GM21528 (cell line): ENCODE measurements at regions not wholly inside any gene's neighbourhood (a gene's known extent, or its start where the extent isn't known, plus 50 kb on each side); places are given as distances from the start of the nearest gene placed in this dataset.
"Not testable (repeated sequence)": the region's sequence is repeated elsewhere in the genome, so short reads cannot be mapped to it uniquely, and the experiment has no call there.

Source experiments
- ATAC-seq: cut with Tn5 transposase; IDR thresholded peaks from one replicate; pipeline ENCODE4 v1.9.1; 2021; ENCODE audit warnings: mild to moderate bottlenecking, moderate library complexity; ENCODE audit not compliant: unreplicated experiment, low FRiP score

DNA sequence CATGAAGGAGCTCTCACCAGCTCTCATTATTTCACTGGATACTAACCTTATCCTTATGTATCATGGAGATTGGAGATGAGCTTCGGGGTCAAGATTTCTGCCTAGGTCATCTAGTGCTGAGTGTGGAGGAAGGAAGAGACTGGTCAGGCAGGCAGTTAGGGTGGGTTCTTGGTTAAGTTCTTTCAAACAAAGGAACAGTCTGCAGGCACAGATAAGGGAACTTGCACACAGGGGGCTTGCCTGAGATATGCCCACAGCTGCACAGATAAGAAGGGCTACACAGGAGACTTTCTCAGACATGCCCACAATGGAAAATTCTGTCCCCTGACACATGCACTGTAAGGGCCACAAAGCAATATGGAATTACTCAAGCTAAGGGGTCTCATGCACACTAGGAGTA is 904.1 kb downstream of the NLGN4X start:
- no peak for ATAC-seq

DNA sequence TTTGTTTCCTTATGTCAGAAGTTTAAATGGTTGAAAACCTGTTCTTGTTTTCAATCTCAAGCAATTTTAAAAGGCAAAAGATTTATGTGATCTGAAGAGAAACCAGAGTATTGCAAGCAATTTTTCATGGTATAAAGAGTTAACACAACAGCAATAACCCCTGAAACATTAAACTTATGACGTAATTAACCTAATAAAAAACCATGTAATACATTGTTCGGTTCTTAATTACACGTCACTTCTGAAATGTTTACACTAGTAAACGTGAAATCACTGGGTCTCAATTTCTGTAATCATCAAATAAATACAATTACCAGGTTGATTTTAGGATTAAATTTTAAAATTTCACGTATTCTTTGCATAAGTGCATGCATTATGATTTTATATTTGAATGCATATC is 914.5 kb downstream of the NLGN4X start:
- no peak for ATAC-seq

DNA sequence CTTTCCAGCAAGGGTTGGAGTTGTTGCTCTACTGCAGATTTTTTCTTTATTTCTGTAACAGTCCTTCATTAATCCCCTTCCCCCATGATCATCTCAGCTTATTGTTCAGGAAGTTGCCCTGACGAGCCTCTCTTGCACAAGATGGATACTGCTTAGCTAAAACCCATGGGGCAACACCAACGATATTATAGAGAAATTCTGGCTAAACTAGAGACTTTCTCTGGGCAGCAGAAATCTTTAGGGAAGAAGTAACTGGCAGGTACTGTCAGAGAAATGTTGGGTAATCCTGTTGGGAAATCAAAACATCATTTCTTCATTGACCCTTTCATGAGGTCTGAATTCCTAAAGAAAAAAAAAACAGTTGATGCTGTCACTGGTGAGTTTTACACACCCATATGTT is 921.3 kb downstream of the NLGN4X start:
- no peak for ATAC-seq

DNA sequence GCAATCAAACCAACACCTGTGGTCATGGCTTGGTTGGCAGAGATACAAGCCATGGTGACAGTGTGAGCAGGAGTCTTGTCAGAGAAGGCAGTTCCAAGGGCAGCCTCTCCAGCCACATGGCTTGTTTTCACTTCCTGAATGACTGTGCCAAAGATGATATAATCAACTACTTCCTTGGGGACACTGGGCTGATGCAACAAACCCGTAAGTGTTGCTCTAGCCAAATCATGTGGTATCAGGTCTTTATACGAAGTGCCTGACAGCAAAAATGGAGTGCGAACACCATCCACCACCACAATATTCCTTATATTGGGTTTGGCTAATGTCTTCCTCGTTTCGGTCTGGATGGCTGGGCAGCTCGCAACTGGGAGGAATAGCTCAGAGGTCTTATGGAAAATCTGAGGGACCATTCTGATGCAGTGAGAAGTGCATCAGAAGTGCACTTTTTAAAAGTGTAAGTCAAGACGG is 922.0 kb downstream of the NLGN4X start:
- no peak for ATAC-seq

DNA sequence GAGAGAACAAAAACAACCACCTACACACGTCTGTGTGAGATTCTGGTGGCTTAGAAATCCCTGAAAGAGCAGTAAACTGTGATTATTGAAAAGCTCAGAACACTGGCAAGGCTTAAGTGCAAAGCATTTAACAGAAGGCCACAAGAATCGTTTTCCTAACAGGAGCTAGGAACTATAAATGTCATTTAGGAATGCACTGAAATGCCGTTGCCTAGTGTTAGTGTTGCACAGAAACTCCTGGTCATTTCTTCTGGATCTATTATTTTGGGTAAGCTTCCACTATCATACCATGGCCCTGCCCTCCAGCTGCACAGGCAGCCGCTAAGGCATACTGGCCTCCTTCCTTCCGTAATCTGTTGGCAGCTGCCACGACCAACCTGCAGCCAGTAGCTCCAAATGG is 923.2 kb downstream of the NLGN4X start:
- ATAC-seq, result no peak

DNA sequence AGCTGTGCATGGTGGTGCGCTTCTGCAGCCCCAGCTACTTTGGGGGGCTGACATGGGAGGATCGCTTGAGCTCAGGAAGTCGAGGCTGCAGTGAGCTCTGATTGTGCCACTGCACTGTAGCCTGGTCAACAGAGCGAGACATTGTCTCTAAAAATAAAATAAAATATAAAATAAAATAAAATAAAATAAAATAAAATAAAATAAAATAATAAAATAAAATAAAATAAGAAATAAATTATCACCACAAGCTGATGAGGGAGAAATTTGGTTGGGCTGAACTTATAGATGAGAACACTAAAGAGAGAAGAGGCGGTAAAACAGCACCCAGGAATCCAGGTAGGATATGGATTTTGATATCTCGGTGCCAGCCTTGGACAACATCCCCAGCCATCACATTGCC is 933.7 kb downstream of the NLGN4X start:
- no peak for ATAC-seq

DNA sequence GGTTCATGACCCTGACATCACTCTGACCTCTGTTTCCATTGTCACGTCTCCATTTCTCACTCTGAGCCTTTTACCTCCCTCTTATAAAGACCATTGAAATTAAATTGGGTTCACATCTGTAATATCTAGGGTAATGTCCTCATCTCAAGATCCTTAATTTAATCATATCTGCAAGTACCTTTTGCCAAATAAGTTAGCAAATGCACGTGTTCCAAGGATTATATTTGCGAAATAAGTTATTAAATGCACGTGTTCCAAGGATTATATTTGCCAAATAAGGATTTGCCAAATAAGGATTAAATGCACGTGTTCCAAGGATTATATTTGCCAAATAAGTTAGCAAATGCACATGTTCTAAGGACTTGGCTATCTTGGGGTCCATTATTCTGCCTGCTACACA is 938.0 kb downstream of the NLGN4X start:
- ATAC-seq, result no peak

DNA sequence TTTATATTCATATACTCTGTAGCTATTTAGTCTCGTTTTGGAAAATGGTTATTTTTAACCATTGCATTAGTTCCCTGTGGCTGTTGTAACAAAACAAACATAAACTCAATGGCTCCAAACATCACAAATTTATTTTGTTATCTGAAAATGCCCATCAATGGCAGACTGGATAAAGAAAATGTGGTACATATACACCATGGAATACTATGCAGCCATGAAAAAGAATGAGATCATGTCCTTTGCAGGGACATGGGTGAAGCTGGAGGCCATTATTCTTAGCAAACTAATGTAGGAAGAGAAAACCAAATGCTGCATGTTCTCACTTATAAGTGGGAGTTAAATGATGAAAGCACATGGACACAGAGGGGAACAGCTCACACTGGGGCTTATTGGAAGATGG is 938.7 kb downstream of the NLGN4X start:
- not testable (repeated sequence) for ATAC-seq

DNA sequence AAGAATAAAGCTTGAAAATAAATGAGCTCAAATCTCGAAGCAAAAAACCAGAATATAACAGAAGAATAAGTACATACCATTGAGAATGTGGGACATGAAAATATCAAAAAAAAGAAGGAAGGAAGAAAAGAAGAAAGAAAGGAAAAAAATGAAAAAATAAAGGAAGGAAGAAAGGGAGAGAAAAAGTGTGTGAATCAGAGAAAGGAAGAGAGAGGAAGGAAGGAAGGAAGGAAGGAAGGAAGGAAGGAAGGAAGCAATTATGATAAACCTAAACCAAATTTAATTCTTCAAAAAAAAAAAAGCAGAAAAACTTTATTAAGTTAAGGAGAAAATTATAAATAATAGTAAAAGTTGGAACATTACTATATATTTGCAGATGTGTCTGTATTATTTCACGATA is 949.8 kb downstream of the NLGN4X start:
- ATAC-seq, result no peak

DNA sequence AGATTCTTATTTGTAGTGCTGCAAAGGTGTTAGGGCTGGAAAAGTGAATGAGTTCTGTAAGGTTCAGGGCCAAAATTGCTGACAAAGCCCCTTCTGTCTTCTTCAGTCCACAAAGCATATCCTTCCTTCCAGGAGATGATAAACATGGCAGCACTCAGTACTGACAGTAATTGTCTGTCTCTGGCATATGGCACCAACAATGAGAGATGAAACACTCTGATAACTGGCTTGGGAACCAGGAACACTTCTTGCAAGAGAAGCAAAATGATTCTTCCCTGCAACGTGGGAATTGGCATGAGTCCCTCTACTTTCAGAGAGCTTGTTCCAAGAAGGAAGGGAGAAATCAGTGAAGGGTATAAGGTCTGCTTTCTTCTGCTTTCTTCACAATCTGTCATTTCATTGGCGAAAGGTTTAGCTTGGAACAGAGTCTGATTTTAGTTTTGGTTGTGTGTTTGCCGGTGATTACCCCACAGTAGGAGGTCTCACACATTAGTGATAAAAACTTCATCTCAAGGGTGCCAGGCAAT is 963.3 kb downstream of the NLGN4X start:
- no peak for ATAC-seq

DNA sequence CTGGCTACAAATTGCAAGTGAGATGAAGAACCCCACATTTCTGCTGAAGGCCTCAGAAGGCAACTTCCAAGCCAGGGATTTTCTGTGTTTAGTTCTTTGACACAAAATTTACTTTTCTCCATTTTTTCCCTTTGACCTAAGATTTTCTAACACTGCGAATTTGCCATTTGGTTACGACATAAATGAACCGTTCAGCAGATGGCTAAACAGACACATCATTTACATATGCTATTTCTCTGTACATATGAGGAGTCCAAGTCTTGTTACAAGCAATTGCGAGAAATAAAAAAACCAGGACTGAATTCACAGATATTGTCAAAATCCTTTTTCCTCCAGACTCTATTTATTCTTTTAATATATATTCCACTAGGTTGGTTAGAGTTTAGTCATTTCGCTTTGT is 978.6 kb downstream of the NLGN4X start:
- ATAC-seq, result no peak

DNA sequence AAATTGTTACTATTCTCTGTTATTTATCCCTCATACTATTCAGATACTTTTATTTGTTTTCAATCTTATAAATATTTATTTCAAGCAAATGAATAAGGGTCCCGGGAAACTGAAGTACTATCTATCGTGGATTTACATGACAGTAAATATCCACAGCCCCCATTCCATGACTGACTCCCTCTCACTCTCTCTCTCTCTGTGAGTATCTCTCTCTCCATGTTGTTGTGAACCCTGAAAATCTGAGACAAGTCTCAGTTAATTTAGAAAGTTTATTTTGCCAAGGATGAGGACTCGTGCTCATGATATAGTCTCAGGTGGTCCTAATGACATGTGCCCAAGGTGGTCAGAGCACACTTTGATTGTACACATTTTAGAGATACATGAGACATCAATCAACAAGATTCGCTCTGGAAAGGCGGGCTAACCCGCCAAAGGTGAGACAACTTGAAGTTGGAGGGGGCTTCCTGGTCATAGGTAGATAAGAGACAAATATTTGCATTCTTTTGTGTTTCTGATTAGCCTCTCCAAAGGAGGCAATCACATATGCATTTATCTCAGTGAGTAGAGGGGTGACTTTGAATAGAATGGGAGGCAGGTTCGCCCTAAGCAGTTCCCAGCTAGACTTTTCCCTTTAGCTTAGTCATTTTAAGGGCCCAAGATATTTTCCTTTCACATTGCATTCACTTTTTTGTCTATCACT is 986.4 kb downstream of the NLGN4X start:
- ATAC-seq, result no peak

DNA sequence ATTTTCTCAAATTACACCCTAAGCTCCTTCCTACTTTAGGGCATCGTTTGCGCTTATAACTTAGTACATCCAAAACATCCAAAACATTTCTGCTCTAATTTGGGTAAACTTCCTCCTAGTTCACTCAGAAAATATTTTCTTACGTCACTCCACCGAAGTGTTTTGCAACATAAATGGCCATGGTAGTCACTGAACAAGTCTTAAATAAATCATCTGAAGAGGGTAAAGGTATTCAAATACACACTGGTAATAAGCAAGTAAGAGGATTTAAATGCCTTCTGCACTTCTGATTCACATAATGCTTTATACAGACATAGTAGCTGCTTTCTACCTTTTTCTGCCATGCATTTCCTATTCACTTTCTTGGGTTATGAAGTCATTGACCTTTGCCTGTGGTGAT is 991.9 kb downstream of the NLGN4X start:
- ATAC-seq, result no peak

DNA sequence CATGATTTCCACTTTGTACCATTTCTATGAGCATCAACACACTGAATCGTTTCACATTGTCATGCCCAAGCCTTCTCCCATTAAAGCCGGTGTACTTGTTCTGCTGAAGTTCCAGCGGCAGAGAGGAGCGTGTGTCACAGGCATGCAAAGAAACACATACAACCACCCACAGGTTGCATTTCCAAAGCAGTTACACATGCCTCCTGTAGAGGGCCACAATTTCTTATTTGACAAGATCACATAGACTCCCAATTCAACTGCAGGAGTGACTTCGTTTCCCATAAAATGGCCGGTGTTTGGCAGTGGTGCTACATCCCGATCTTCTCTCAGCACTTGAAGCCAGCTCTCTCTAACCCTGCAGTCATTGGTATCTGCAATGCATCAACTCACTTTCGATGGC is 992.6 kb downstream of the NLGN4X start:
- no peak for ATAC-seq

DNA sequence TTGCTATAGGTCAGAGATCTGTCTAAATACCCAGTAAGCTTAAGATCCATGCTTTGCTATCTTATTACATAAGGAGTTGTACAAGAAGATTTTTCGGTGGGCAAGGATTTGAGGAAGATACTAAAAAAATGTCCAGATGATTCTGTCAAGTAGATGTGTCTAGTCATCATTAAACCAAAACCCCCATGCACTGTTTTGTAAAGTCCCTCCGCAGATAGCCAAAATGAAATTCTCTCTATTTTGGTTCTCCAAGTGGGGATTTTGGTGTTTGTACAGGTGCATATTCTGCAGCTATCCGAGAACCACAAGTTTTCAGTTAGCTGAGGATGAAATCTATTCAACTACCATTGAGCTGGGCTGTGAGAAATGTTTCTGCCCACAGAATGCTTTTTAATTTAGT is 994.8 kb downstream of the NLGN4X start:
- no peak for ATAC-seq

DNA sequence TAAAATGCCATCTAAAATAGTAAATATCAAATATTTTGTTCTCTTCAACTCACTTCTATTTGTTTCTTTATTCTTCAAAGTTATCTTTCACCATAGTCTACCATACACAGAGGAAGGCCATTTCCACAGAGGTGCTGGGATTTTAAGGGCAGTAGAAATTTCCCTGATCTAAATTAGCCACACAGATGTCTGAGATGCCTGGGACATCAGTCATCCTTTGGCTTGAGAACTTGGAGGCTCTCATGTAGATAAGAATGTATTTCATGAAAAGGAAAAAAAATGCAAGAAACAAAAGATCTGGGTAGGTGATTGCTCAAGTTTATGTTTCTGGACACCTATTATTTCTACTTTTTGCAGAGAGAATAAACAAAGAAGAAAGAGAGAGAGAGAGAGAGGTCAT is 1008.2 kb downstream of the NLGN4X start:
- no peak for ATAC-seq

DNA sequence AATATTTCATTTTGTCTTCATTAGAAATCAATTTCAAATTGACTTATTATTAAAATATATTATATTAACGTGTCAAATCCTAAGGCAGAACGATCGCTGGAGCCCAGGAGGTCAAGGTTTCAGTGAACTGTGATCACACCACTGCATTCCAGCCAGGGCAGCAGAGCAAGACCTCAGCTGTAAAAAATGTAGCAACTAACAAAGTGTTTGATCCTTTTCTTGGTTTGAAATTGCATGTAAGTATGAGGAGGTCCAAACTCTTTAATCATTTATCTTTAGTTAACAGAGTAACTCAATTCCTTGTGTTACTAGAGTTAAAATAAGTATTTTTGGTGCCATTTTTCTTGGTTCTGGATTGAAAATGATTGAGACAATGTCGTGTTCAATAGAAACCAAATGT is 1033.9 kb downstream of the NLGN4X start:
- ATAC-seq, result no peak

DNA sequence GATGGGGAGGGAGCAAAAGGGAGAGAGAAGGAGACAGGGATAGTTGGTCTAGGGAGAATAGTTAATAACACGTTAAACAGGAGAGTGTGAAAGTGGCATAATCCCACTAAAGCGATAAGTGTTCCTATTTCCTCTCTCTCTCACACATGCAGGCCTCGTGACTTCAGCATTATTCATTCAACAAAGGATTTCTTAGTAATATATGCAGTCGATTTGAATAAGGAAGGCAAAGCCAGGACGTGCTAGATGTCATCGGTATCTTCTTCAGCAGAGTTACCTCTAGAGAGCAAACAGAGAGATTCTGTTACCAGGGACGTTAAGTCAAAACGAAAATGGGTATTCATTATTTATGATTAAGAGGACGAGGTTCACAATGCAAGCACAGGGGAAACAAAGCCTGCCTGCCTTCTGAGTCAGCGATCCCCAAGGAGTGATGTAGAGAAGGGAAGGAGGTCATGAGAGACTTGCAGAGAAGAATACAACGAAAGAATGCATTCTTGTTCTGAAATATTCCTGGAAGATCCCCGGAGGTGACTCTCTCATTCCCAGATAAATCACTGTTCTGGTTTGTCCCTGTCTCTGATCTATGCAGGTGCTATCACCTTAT is 1048.4 kb downstream of the NLGN4X start:
- no peak for ATAC-seq

DNA sequence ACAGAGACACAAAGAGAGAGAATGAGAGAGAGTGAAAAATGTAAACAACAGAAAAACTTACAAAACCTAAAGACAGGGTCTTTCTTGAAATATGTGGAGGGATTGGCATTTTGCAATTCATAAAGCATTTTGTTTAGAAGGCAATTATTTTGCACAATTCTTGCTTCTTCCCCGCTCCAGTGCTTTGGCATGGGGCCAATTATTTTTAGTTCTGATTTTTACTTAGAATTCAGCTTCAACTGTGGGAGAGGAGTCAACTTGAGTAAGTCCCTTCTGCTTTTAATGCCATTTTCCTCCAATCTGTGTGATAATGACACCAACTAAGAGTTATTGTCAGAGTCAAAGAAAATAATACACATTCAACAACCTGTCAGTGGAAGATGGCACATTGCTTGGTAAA is 1051.9 kb downstream of the NLGN4X start:
- no peak for ATAC-seq

DNA sequence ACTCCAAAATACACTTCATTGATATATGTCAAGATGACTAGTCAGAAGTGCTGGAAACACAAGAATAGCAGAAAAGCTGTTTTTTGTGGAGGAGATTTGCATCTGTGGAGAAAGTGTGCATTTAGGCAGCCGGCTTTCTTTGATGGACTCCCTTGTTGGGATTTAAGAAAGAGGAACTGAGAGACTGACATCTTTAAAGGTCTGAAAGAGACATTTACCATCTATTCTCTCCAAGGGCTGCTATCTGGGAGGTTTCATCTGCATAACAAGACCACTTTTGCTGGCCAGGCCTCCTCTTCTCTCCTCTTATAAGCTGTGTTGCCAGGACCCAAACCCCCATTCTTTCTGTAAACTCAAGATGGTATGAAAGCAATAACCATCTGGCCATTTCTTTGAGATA is 1065.0 kb downstream of the NLGN4X start:
- no peak for ATAC-seq

DNA sequence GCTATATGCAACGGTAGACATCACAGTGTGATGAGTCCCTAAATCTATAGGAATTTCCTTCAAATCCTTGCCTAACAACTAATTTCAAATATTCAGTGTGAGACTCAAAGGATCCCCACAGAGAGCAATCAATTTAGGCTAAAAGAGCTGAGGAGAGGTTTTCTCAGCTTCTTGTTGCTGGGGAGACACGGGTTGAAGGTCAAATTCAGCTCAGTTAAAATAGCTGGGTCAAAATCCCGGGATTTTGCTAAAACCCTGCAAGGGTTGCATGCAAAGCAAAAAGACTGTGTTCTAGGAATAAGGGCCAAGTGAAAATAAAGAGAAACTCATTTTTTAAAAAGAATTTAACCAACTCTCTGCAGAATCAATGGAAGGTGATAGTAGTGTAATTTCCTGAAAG is 1073.4 kb downstream of the NLGN4X start:
- ATAC-seq, result no peak

DNA sequence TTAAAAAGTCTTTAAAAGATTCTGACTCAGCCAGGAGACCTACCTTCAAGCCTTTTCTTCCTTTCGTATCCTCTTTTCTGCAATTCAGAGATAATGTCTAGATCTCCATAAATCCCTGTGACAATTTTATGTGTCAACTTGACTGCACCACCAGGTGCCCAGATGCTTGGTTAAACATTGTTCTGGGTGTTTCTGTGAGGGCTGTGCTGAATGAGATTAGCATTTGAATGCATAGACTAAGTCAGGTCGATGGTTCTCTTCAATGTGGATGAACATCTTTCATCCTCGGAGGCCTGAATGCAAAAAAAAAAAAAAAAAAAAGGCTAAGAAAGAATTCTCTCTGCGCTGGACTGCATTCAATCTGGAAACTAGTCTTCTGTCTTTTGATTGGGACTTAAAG is 1082.7 kb downstream of the NLGN4X start:
- no peak for ATAC-seq
